K562 (cell line): ENCODE measurements at regions not wholly inside any gene's neighbourhood (a gene's known extent, or its start where the extent isn't known, plus 50 kb on each side); places are given as distances from the start of the nearest gene placed in this dataset.

ENCODE experiments used
- ATAC-seq: fragments of 200-7000 bp; cut with Tn5 transposase; 3 replicates; pipeline ENCODE4 v1.9.1; 2020; ENCODE audit warnings: moderate library complexity
- BruUV-seq: library from RNA; stranded (reverse); fragments of 400-500 nt; replicated peaks from 2 replicates; lab custom pipeline; 2021; lab: Mats Ljungman, UMichigan
- CTCF ChIA-PET: fragments of 300-600 bp; formaldehyde crosslinking; extraction: SDS; loops from one replicate; lab custom pipeline; 2021; ENCODE audit warnings: low intra/inter-chr PET ratio; lab: Yijun Ruan, JAX
- POLR2A ChIA-PET: fragments of 300-600, 350-650 bp; sonication (Branson Sonifier 250); formaldehyde crosslinking; extraction: SDS; loops from one replicate; lab custom pipeline; 2021; ENCODE audit warnings: antibody characterized with exemption, inconsistent platforms; lab: Yijun Ruan, JAX
- DNase-seq, 4 experiments: peaks; one replicate each; pipeline versions ENCODE4 v3.0.0 to v3.0.0-alpha.2; 2011 to 2018; ENCODE audit warnings: low spot score in 3 of 4, mixed read lengths in 3 of 4; ENCODE audit errors: extremely low read depth in 1 of 4
- FAIRE-seq: peaks from 2 replicates; lab custom pipeline; 2011; peaks lifted over from hg19 to GRCh38; lab: Jason Lieb, UNC
- H2AFZ ChIP-seq: 2 replicates; pipeline ENCODE4 v1.6.0; 2011; ENCODE audit warnings: low read depth, low read length, control low read depth, inconsistent platforms
- H3K27ac ChIP-seq: fragments of 200-600 bp; 3 replicates; pipeline ENCODE4 v1.8.0; 2011; ENCODE audit warnings: low read depth, mild to moderate bottlenecking, control low read depth, inconsistent platforms, low read length, moderate library complexity, mixed read lengths; ENCODE audit errors: extremely low read depth
- H3K27me3 ChIP-seq, 2 experiments: fragments of 300-600 bp in 1 of 2; 2 replicates in 1 of 2; 3 replicates in 1 of 2; pipeline versions ENCODE4 v1.6.0 to v1.8.0; 2011; ENCODE audit warnings: inconsistent platforms in 2 of 2, low read length in 2 of 2, mild to moderate bottlenecking in 1 of 2, mixed read lengths in 1 of 2, moderate library complexity in 1 of 2; ENCODE audit not compliant: control insufficient read depth in 2 of 2, insufficient read depth in 2 of 2
- H3K36me3 ChIP-seq: fragments of 300-600 bp; 3 replicates; pipeline ENCODE4 v1.8.0; 2011; ENCODE audit warnings: mild to moderate bottlenecking, low read length, inconsistent platforms; ENCODE audit not compliant: control insufficient read depth, insufficient read depth
- H3K4me1 ChIP-seq, 2 experiments: fragments of 200-600 bp in 1 of 2; replicated peaks in 1 of 2; 2 replicates in 1 of 2; 3 replicates in 1 of 2; pipeline versions ENCODE4 v1.5.1 to v1.8.0; 2011; ENCODE audit warnings: inconsistent platforms in 2 of 2, low read length in 2 of 2, mild to moderate bottlenecking in 1 of 2, mixed read lengths in 1 of 2, moderate library complexity in 1 of 2; ENCODE audit not compliant: control insufficient read depth in 2 of 2, insufficient read depth in 2 of 2
- H3K4me2 ChIP-seq: 2 replicates; pipeline ENCODE4 v1.6.1; 2011; ENCODE audit warnings: low read length, control low read depth, inconsistent platforms, mixed read lengths; ENCODE audit not compliant: insufficient read depth
- H3K4me3 ChIP-seq: fragments of 200-600 bp; sonication (generic), shearing (Covaris generic); 2 replicates; pipeline ENCODE4 v1.5.1; 2016; ENCODE audit warnings: control low read depth, inconsistent platforms
- H3K79me2 ChIP-seq: fragments of 200-600 bp; 3 replicates; pipeline ENCODE4 v1.8.0; 2011; ENCODE audit warnings: low read length, inconsistent platforms; ENCODE audit not compliant: control insufficient read depth, insufficient read depth
- H3K9ac ChIP-seq, 2 experiments: 2 replicates each; pipeline versions ENCODE4 v1.6.0 to v1.6.1; 2011; ENCODE audit warnings: low read depth in 2 of 2, low read length in 2 of 2, control low read depth in 1 of 2, inconsistent platforms in 1 of 2, mild to moderate bottlenecking in 1 of 2, mixed read lengths in 1 of 2; ENCODE audit not compliant: insufficient read depth in 1 of 2
- H3K9me1 ChIP-seq: one replicate; pipeline ENCODE4 v1.6.0; 2011; ENCODE audit warnings: inconsistent platforms, mild to moderate bottlenecking, low read length, moderate library complexity; ENCODE audit not compliant: control insufficient read depth, insufficient read depth
- H3K9me3 ChIP-seq: replicated peaks from 2 replicates; pipeline ENCODE4 v1.5.1; 2011; ENCODE audit warnings: low read depth, low read length, inconsistent platforms; ENCODE audit not compliant: control insufficient read depth, insufficient read depth
- H4K20me1 ChIP-seq: replicated peaks from 2 replicates; pipeline ENCODE4 v1.6.1; 2011; ENCODE audit warnings: low read length, inconsistent platforms, mixed read lengths; ENCODE audit not compliant: control insufficient read depth, insufficient read depth
- CCAR2 ChIP-seq: fragments of 200-400 bp; formaldehyde crosslinking; IDR thresholded peaks from 2 replicates; pipeline ENCODE4 v1.6.1; 2017; ENCODE audit warnings: mild to moderate bottlenecking, low read depth, low read length
- CSDE1 ChIP-seq, 2 experiments: fragments of 450-650 bp; IDR thresholded peaks; 2 replicates each; pipeline ENCODE4 v1.6.1; 2016; ENCODE audit warnings: mild to moderate bottlenecking in 1 of 2
- HDAC1 ChIP-seq, 2 experiments: fragments of 450-650 bp; IDR thresholded peaks; 2 replicates each; pipeline ENCODE4 v1.6.1; 2016 to 2017; ENCODE audit warnings: inconsistent platforms in 1 of 2, mild to moderate bottlenecking in 1 of 2, moderate library complexity in 1 of 2
- KAT7 ChIP-seq: sonication (generic); formaldehyde crosslinking; IDR thresholded peaks from 2 replicates; pipeline ENCODE4 v1.8.0; 2022; ENCODE audit warnings: missing genetic modification reagents, mild to moderate bottlenecking, borderline replicate concordance
- PHB2 ChIP-seq: fragments of 450-650 bp; IDR thresholded peaks from 2 replicates; pipeline ENCODE4 v1.6.1; 2017; ENCODE audit warnings: low read depth
- TCFL5 ChIP-seq: fragments of 250-450 bp; sonication (Bioruptor Pico); conservative IDR thresholded peaks from 2 replicates; pipeline ENCODE4 v1.6.1; 2021; ENCODE audit warnings: mild to moderate bottlenecking, moderate library complexity, matching md5 sums
- ZNF780A ChIP-seq: fragments of 250-450 bp; sonication (Bioruptor Pico); IDR thresholded peaks from 2 replicates; pipeline ENCODE4 v1.5.0; 2021; ENCODE audit warnings: mild to moderate bottlenecking
- WGBS: fragments of 100-300 bp; shearing (Covaris generic); methylation state at CpG from one replicate; pipeline ENCODE4 v1.1.6; 2016; ENCODE audit warnings: low coverage, mixed read lengths; ENCODE audit not compliant: insufficient coverage; ENCODE audit errors: missing lambda C conversion rate; 5-methylcytosine and 5-hydroxymethylcytosine counted together
- in situ Hi-C: fragments of 300-500 bp; cut with MboI; formaldehyde crosslinking; loops from 4 replicates; pipeline ENCODE4 v1.15.0; 2018; ENCODE audit warnings: inconsistent platforms, mixed read lengths
- intact Hi-C: fragments of 100-400 bp; cut with micrococcal nuclease; formaldehyde crosslinking; loops from 2 replicates; pipeline ENCODE4 v1.14.2; 2022
- TF ChIP-seq, protein P1 (sequence below): sonication (generic); formaldehyde crosslinking; IDR thresholded peaks from 2 replicates; pipeline ENCODE4 v1.8.1; 2023; ENCODE audit warnings: missing genetic modification reagents, mild to moderate bottlenecking, borderline replicate concordance
- TF ChIP-seq, protein P2 (sequence below), 2 experiments: fragments of 150-350 bp in 1 of 2; IDR thresholded peaks; 2 replicates each; pipeline ENCODE4 v1.6.1; 2012 to 2016; ENCODE audit warnings: low read depth in 2 of 2, low read length in 2 of 2, mild to moderate bottlenecking in 1 of 2, moderate library complexity in 1 of 2
- TF ChIP-seq, protein P3 (sequence below), 2 experiments: IDR thresholded peaks; 2 replicates each; pipeline ENCODE4 v1.6.1; 2011; ENCODE audit warnings: borderline replicate concordance in 1 of 2, control low read depth in 1 of 2, low read depth in 1 of 2, low read length in 1 of 2, mild to moderate bottlenecking in 1 of 2, mixed read lengths in 1 of 2, moderate library complexity in 1 of 2; ENCODE audit not compliant: insufficient read depth in 1 of 2, insufficient read length in 1 of 2, poor library complexity in 1 of 2, severe bottlenecking in 1 of 2; ENCODE audit errors: extremely low read depth in 1 of 2

DNA sequence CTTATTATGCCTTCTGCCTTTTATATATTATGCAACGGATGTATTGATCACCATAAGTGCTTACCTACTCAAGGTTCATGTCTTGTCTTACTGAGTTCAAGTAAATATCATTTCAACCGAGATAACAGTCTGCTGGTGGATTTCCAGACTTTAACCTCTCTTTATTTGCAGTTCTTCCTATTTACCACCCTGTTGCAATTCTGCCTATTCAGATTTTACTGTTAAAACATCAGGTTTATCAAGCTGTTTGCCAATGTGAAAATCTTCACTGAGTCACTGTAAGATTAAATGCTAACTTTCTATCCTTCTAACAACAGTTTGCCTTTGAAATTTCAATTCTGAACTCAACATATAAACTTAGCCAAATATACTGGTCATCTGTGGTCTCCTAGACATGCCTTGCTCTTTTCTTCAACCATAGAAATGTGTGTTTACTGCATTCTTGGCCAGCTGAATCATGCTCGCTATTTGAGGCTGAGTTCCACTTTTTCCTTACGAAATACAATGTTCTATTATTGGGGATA, 471.7 kb upstream of the RORB start:
- Histone ChIP-seq H3K36me3 (no peaks in the 10 kb centered on the region), H3K9ac (no peak overlapping the region), H3K79me2 (no peaks in the 10 kb centered on the region), H3K4me2 (no peak overlapping the region), H3K4me1 (no peaks in the 10 kb centered on the region), H2AFZ (no peak overlapping the region), H4K20me1 (no peaks in the 10 kb centered on the region), H3K9me3 (no peaks in the 10 kb centered on the region), H3K27me3 (no peaks in the 10 kb centered on the region), H3K27ac (no peak overlapping the region), H3K4me3 (no peak overlapping the region), H3K9me1 (no peaks in the 10 kb centered on the region)
- ChIA-PET POLR2A (no interaction called here), CTCF (no interaction called here)
- in situ Hi-C loops (no loop called here), intact Hi-C loops (no loop called here)
- no TSS peak for BruUV-seq
- WGBS: 4% methylated on average over 4 of the region's 4 CpGs
- FAIRE-seq: no peak
- ATAC-seq: no peak
- no peak for DNase-seq
- no peak for TF ChIP-seq TCFL5 (CRISPR knock-in tag)
- TF ChIP-seq, protein P1, sequence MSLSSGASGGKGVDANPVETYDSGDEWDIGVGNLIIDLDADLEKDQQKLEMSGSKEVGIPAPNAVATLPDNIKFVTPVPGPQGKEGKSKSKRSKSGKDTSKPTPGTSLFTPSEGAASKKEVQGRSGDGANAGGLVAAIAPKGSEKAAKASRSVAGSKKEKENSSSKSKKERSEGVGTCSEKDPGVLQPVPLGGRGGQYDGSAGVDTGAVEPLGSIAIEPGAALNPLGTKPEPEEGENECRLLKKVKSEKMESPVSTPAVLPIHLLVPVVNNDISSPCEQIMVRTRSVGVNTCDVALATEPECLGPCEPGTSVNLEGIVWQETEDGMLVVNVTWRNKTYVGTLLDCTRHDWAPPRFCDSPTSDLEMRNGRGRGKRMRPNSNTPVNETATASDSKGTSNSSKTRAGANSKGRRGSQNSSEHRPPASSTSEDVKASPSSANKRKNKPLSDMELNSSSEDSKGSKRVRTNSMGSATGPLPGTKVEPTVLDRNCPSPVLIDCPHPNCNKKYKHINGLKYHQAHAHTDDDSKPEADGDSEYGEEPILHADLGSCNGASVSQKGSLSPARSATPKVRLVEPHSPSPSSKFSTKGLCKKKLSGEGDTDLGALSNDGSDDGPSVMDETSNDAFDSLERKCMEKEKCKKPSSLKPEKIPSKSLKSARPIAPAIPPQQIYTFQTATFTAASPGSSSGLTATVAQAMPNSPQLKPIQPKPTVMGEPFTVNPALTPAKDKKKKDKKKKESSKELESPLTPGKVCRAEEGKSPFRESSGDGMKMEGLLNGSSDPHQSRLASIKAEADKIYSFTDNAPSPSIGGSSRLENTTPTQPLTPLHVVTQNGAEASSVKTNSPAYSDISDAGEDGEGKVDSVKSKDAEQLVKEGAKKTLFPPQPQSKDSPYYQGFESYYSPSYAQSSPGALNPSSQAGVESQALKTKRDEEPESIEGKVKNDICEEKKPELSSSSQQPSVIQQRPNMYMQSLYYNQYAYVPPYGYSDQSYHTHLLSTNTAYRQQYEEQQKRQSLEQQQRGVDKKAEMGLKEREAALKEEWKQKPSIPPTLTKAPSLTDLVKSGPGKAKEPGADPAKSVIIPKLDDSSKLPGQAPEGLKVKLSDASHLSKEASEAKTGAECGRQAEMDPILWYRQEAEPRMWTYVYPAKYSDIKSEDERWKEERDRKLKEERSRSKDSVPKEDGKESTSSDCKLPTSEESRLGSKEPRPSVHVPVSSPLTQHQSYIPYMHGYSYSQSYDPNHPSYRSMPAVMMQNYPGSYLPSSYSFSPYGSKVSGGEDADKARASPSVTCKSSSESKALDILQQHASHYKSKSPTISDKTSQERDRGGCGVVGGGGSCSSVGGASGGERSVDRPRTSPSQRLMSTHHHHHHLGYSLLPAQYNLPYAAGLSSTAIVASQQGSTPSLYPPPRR: no peak
- TF ChIP-seq ZNF780A (CRISPR knock-in tag): no peak
- TF ChIP-seq KAT7: no peak
- TF ChIP-seq CCAR2: no peak
- TF ChIP-seq CSDE1 (IDR thresholded peaks at IDR 0.05): no peak
- no peak for TF ChIP-seq PHB2
- TF ChIP-seq HDAC1 (IDR thresholded peaks at IDR 0.05): no peak
- TF ChIP-seq, protein P2, sequence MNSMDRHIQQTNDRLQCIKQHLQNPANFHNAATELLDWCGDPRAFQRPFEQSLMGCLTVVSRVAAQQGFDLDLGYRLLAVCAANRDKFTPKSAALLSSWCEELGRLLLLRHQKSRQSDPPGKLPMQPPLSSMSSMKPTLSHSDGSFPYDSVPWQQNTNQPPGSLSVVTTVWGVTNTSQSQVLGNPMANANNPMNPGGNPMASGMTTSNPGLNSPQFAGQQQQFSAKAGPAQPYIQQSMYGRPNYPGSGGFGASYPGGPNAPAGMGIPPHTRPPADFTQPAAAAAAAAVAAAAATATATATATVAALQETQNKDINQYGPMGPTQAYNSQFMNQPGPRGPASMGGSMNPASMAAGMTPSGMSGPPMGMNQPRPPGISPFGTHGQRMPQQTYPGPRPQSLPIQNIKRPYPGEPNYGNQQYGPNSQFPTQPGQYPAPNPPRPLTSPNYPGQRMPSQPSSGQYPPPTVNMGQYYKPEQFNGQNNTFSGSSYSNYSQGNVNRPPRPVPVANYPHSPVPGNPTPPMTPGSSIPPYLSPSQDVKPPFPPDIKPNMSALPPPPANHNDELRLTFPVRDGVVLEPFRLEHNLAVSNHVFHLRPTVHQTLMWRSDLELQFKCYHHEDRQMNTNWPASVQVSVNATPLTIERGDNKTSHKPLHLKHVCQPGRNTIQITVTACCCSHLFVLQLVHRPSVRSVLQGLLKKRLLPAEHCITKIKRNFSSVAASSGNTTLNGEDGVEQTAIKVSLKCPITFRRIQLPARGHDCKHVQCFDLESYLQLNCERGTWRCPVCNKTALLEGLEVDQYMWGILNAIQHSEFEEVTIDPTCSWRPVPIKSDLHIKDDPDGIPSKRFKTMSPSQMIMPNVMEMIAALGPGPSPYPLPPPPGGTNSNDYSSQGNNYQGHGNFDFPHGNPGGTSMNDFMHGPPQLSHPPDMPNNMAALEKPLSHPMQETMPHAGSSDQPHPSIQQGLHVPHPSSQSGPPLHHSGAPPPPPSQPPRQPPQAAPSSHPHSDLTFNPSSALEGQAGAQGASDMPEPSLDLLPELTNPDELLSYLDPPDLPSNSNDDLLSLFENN (IDR thresholded peaks at IDR 0.05; ENCODE audit: low read depth in 2 of 2, low read length in 2 of 2): no peak
- TF ChIP-seq, protein P3, sequence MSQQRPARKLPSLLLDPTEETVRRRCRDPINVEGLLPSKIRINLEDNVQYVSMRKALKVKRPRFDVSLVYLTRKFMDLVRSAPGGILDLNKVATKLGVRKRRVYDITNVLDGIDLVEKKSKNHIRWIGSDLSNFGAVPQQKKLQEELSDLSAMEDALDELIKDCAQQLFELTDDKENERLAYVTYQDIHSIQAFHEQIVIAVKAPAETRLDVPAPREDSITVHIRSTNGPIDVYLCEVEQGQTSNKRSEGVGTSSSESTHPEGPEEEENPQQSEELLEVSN (IDR thresholded peaks at IDR 0.05; ENCODE audit: borderline replicate concordance in 1 of 2, extremely low read depth in 1 of 2, insufficient read depth in 1 of 2, insufficient read length in 1 of 2, low read depth in 1 of 2, low read length in 1 of 2, poor library complexity in 1 of 2, severe bottlenecking in 1 of 2): no peak
